KMS-11 (cell line): ENCODE measurements at regions not wholly inside any gene's neighbourhood (a gene's known extent, or its start where the extent isn't known, plus 50 kb on each side); places are given as distances from the start of the nearest gene placed in this dataset.
"Not testable (repeated sequence)": the region's sequence is repeated elsewhere in the genome, so short reads cannot be mapped to it uniquely, and the experiment has no call there.

Source experiments
- H2AFZ ChIP-seq: fragments of 200-600 bp; sonication (generic); 2 replicates; pipeline ENCODE4 v1.6.1; 2016; ENCODE audit warnings: antibody characterized with exemption, mixed run types, low read depth
- H3K27ac ChIP-seq: fragments of 200-600 bp; sonication (generic); 2 replicates; pipeline ENCODE4 v1.6.1; 2016; ENCODE audit warnings: mild to moderate bottlenecking, mixed run types
- H3K27me3 ChIP-seq: fragments of 200-600 bp; sonication (generic); 2 replicates; pipeline ENCODE4 v1.6.1; 2017; ENCODE audit warnings: mild to moderate bottlenecking, low read depth, mixed run types, moderate library complexity; ENCODE audit not compliant: insufficient read depth
- H3K36me3 ChIP-seq: fragments of 200-600 bp; sonication (generic); 2 replicates; pipeline ENCODE4 v1.6.1; 2017; ENCODE audit warnings: mild to moderate bottlenecking, mixed run types; ENCODE audit not compliant: insufficient read depth
- H3K4me1 ChIP-seq: fragments of 200-600 bp; sonication (generic); 2 replicates; pipeline ENCODE4 v1.6.1; 2016; ENCODE audit warnings: mild to moderate bottlenecking, low read depth, mixed run types; ENCODE audit not compliant: poor library complexity, severe bottlenecking
- H3K4me2 ChIP-seq: fragments of 200-600 bp; sonication (generic); 2 replicates; pipeline ENCODE4 v1.7.0; 2016; ENCODE audit warnings: mild to moderate bottlenecking, mixed run types
- H3K4me3 ChIP-seq: fragments of 200-600 bp; sonication (generic); IDR thresholded peaks from 2 replicates; pipeline ENCODE4 v1.6.1; 2017; ENCODE audit warnings: low read depth, low read length, mixed read lengths; ENCODE audit not compliant: insufficient read depth
- H3K79me2 ChIP-seq: fragments of 200-600 bp; sonication (generic); 2 replicates; pipeline ENCODE4 v1.6.1; 2016; ENCODE audit warnings: low read depth, mixed run types; ENCODE audit not compliant: insufficient read depth
- H3K9ac ChIP-seq: fragments of 200-600 bp; sonication (generic); 2 replicates; pipeline ENCODE4 v1.6.1; 2016; ENCODE audit warnings: mild to moderate bottlenecking, mixed run types
- H4K20me1 ChIP-seq: fragments of 200-600 bp; sonication (generic); 2 replicates; pipeline ENCODE4 v1.6.1; 2016; ENCODE audit warnings: mild to moderate bottlenecking, mixed run types; ENCODE audit not compliant: insufficient read depth

DNA sequence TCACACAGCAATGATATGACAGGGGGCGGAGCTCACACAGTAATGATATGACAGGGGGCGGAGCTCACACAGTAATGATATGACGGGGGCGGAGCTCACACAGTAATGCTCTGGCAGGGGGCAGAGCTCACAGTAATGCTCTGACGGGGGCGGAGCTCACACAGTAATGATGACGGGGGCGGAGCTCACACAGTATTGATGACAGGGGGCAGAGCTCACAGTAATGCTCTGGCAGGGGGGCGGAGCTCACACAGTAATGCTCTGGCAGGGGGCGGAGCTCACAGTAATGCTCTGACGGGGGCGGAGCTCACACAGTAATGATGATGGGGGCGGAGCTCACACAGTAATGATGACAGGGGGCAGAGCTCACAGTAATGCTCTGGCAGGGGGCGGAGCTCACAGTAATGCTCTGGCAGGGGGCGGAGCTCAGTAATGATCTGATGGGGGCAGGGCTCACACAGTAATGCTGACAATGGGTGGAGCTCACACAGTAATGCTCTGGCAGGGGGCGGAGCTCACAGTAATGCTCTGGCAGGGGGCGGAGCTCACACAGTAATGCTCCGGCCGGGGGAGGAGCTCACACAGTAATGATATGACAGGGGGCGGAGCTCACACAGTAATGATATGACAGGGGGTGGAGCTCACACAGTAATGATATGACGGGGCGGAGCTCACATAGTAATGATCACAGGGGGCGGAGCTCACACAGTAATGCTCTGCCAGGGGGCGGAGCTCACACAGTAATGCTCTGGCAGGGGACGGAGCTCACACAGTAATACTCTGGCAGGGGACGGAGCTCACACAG is 52.8 kb upstream of the TNK2 start:
- H3K4me3 ChIP-seq, H3K27ac ChIP-seq, H3K27me3 ChIP-seq, H4K20me1 ChIP-seq, H3K9ac ChIP-seq, H3K4me1 ChIP-seq, H3K36me3 ChIP-seq, H3K4me2 ChIP-seq, H2AFZ ChIP-seq, H3K79me2 ChIP-seq: not testable (repeated sequence)

GRCh38 chr3:195960164-195960563 is 51.8 kb upstream of the TNK2 start:
- not testable (repeated sequence) for H3K4me1 ChIP-seq, H3K27me3 ChIP-seq, H3K27ac ChIP-seq, H3K4me3 ChIP-seq, H2AFZ ChIP-seq, H4K20me1 ChIP-seq, H3K4me2 ChIP-seq, H3K9ac ChIP-seq, H3K36me3 ChIP-seq, H3K79me2 ChIP-seq

GRCh38 chr3:195959367-195960157 is 51.2 kb upstream of the TNK2 start:
- not testable (repeated sequence) for H3K36me3 ChIP-seq, H3K27ac ChIP-seq, H2AFZ ChIP-seq, H3K4me3 ChIP-seq, H3K27me3 ChIP-seq, H3K4me1 ChIP-seq, H3K9ac ChIP-seq, H4K20me1 ChIP-seq, H3K79me2 ChIP-seq, H3K4me2 ChIP-seq

GRCh38 chr3:195958736-195959135 is 50.4 kb upstream of the TNK2 start:
- H3K36me3 ChIP-seq, H3K4me2 ChIP-seq, H3K79me2 ChIP-seq, H2AFZ ChIP-seq, H3K27me3 ChIP-seq, H3K4me1 ChIP-seq, H3K4me3 ChIP-seq, H3K27ac ChIP-seq, H4K20me1 ChIP-seq, H3K9ac ChIP-seq: not testable (repeated sequence)
